Tibial artery (tissue), 4 donors: ENCODE measurements at regions not wholly inside any gene's neighbourhood (a gene's known extent, or its start where the extent isn't known, plus 50 kb on each side); places are given as distances from the start of the nearest gene placed in this dataset.

Experiments used
- DNase-seq, 2 donors: peaks; one replicate each; pipeline ENCODE4 v3.0.0-alpha.2; 2019
- H3K27ac ChIP-seq, 2 donors: fragments of 200-600 bp; sonication (generic) in 1 of 2; 1 replicate in 1 of 2; 2 replicates in 1 of 2; pipeline ENCODE4 v1.5.1; 2018 to 2019; ENCODE audit warnings: mild to moderate bottlenecking in 1 of 2
- H3K27me3 ChIP-seq, 2 donors: fragments of 200-600 bp; sonication (generic) in 1 of 2; one replicate each; pipeline versions ENCODE4 v1.5.1 to v1.6.0; 2016 to 2019
- H3K36me3 ChIP-seq, 3 donors: fragments of 200-600 bp; sonication (generic) in 2 of 3; one replicate each; pipeline ENCODE4 v1.5.1; 2016 to 2019; ENCODE audit warnings: mild to moderate bottlenecking in 2 of 3
- H3K4me1 ChIP-seq, 4 donors: fragments of 200-600 bp; sonication (generic) in 2 of 4; 1 replicate in 3 of 4; 2 replicates in 1 of 4; pipeline ENCODE4 v1.5.1; 2016 to 2019
- H3K4me3 ChIP-seq, 2 donors: fragments of 200-600 bp; sonication (generic) in 1 of 2; 1 replicate in 1 of 2; 2 replicates in 1 of 2; pipeline ENCODE4 v1.5.1; 2018 to 2019; ENCODE audit warnings: mild to moderate bottlenecking in 2 of 2
- H3K9me3 ChIP-seq, 3 donors: fragments of 200-600 bp; sonication (generic) in 1 of 3; one replicate each; pipeline ENCODE4 v1.5.1; 2016 to 2019
- intact Hi-C: fragments of 100-400 bp; cut with DNase I; formaldehyde crosslinking; loops from one replicate; pipeline ENCODE4 v1.15.0; 2023; ENCODE audit warnings: low total_unique reads
- TF ChIP-seq, protein P1 (sequence below), 2 experiments: fragments of 200-600 bp in 1 of 2; fragments of 450-650 bp in 1 of 2; IDR thresholded peaks; one replicate each; pipeline ENCODE4 v1.5.1; 2017 to 2019; ENCODE audit warnings: antibody characterized with exemption in 2 of 2, mild to moderate bottlenecking in 1 of 2, moderate library complexity in 1 of 2

DNA sequence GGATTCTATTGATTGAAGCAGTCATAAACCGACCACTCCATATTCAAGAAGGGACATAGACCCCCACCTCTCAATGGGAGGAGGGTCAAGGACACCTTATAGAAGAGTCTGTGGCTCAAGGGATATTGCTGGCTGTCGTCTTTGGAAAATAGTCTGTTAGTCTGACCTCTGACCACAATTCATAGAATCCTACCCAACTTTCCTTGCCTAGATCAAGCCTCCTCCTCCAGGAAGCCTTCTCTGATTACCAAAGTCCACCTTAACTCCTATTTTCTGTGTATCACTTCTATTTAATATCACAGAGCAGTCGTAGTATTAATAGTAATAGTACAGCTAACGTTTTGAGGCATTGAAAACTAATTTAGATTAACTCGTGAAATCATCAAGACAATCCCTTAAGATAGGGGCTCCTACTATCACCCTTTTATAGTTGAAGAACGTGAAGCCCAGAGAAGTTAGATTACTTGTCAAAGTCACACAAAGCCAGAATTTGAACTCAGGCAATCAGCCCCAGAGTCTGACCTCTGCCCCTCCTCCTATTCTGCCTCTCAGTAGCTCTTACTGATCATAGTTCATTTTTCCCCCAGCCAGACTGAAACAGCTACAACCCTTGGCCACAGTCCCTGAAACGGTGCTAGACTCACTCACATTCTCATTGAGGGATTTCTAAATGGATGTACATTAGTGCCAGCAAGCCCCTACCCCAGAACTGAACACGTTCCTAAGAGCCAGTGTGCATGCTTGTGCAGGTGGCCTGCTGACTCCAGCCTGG is 636.6 kb downstream of the MID1IP1 start:
- Histone ChIP-seq H3K27ac (no peak overlapping the region), H3K9me3 (peaks cover 0 to 14% (median 7%) of the 10 kb centered on the region in 3 donors), H3K4me3 (no peak overlapping the region), H3K27me3 (no peaks in the 10 kb centered on the region), H3K36me3 (no peaks in the 10 kb centered on the region), H3K4me1 (no peaks in the 10 kb centered on the region)
- DNase-seq = no peak
- intact Hi-C loops = no loop called here
- TF ChIP-seq, protein P1, sequence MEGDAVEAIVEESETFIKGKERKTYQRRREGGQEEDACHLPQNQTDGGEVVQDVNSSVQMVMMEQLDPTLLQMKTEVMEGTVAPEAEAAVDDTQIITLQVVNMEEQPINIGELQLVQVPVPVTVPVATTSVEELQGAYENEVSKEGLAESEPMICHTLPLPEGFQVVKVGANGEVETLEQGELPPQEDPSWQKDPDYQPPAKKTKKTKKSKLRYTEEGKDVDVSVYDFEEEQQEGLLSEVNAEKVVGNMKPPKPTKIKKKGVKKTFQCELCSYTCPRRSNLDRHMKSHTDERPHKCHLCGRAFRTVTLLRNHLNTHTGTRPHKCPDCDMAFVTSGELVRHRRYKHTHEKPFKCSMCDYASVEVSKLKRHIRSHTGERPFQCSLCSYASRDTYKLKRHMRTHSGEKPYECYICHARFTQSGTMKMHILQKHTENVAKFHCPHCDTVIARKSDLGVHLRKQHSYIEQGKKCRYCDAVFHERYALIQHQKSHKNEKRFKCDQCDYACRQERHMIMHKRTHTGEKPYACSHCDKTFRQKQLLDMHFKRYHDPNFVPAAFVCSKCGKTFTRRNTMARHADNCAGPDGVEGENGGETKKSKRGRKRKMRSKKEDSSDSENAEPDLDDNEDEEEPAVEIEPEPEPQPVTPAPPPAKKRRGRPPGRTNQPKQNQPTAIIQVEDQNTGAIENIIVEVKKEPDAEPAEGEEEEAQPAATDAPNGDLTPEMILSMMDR (IDR thresholded peaks at IDR 0.05) = no peak

DNA sequence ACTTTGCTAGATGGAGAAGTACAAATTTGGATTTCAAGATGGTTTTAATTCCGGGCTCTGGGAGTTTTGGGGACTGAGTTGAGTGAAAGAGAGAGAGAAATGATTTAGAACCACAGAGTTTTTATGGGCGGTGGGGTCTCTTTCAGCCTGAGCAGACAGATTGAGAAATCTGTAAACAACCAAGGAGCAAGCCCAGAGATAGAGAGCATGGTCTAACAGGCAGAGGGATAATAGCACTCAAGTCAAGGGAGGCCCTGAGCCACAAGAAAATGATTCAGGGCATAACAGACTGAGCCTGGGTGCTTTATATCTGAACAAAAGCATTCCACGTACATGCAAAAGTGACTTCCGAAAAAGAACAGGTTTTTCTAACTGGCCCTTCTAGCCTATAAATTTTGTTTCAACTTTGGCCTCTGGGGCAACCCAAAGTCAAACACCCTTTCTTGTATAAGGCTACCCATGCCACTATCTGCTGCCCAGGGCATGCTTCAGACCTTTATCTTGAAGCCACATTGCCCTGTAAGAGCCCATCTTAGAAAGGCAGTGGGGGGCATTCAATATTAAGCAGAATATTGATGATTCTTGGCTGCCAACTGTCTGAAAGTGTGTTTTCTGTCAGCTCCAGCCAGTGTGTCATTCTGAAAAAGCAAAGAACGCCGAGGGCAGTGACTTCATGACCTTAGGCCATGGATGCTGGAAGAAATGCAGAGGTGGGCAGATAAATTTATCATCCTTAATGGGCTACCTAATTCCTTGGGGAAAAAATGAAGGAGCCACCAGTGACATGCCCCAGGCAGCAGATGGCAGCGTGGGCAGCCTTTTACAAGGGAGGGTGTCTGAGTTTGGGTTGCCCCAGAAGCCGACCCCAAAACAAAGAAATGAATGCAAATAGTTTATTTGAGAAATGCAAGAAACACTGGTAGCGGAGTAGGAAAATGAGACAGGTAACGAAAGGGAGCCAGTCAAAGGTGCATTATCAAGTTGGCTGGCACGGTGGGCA is 637.6 kb downstream of the MID1IP1 start:
- H3K36me3 ChIP-seq = no peaks in the 10 kb centered on the region
- H3K4me1 ChIP-seq = no peaks in the 10 kb centered on the region
- TF ChIP-seq, protein P1 (IDR thresholded peaks at IDR 0.05) = no peak
- H3K4me3 ChIP-seq = no peak overlapping the region
- DNase-seq = no peak
- peaks cover 0 to 14% (median 7%) of the 10 kb centered on the region in 3 donors for H3K9me3 ChIP-seq
- H3K27ac ChIP-seq = no peak overlapping the region
- H3K27me3 ChIP-seq = no peaks in the 10 kb centered on the region
- intact Hi-C loops = no loop called here

DNA sequence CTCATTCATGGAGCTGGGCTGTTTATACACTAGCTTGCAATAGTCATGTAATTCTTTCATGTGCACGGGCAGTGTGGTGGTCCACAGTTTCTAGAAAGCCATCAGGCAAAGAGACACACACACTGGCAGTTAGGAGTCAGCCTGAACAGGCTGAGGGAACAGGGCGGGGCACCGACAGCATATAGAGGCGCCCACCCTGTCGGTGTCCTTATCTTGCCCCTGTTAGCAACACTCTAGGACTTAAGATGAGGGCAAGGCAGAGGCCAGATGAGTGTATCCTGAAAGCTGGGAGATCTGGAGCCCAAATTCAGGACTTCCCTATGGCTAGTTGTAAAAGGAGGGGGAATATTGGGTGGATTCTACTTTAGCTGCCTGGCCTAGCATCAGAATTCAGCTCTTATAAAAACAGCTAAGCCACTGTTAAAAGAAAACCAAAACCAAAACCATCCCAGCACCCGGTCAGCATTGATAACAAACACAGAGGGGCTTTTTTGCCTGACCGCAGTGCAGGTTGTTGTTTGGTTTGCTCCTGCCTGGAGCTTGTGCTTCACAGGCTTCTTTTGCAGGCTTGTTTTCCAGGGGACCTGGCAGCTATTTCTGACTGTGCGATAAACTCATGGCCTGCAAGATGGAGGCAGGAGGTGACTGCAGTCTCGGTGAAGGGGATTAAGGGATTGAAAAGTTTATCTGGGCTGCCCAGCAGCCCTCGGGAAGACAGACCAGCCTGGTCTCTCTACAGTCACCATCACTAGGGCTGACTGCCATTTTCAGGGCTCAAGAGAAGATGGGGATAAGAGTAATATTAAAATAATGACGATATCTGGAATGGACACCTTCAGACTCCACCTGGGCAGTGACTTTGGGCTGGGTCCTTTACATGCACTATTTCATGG is 638.9 kb downstream of the MID1IP1 start:
- intact Hi-C loops = no loop called here
- no peak for DNase-seq
- Histone ChIP-seq H3K27ac (no peak overlapping the region), H3K36me3 (no peaks in the 10 kb centered on the region), H3K27me3 (no peaks in the 10 kb centered on the region), H3K9me3 (peaks cover 0 to 14% (median 7%) of the 10 kb centered on the region in 3 donors), H3K4me3 (no peak overlapping the region), H3K4me1 (no peaks in the 10 kb centered on the region)
- TF ChIP-seq, protein P1 (IDR thresholded peaks at IDR 0.05) = no peak

DNA sequence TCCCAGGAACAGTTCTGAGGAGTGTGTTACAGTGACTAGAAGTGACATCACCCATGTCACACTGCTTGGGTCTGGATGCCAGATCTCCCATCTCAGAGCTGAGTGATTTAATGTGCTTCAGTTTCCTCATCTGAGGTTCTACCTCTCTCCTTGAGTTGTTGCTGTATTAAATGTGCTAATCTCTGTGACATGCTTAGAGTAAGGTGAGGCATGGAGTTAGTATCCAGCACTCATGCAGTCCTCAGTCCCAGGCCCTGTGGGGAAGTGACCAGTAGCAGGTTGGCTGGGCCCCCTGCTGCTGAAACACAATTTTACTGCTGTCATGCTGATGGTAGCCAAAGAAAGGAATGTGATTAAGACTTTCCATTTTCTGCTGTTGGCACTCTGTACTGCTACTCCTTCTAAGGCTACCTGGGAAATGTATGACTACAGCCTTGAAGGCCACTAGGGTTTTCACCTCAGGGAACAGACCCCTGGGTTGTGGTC is 639.6 kb downstream of the MID1IP1 start:
- intact Hi-C loops = no loop called here
- TF ChIP-seq, protein P1 (IDR thresholded peaks at IDR 0.05) = no peak
- no peaks in the 10 kb centered on the region for H3K4me1 ChIP-seq

DNA sequence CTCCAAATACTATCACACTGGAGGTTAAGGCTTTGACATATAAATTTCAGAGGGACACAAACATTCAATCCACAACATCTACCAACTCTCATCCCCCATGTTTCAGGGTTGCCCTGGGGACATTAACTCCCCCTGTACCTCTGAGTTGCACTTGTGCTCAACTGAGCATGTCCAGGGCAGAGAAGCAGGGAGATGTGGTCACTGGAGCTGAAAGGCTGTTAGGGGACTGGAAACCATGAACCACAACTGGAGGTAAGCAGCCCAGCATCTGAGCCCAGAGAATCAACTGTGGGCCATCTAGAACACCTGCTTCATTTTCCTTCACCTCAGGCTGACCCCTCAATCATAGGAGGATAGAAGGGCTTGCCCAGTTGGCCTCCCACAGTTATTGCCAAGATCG is 641.1 kb downstream of the MID1IP1 start:
- DNase-seq = no peak
- Histone ChIP-seq H3K27ac (no peak overlapping the region), H3K4me1 (no peaks in the 10 kb centered on the region), H3K36me3 (no peaks in the 10 kb centered on the region), H3K4me3 (no peak overlapping the region), H3K27me3 (no peaks in the 10 kb centered on the region), H3K9me3 (peaks cover 0 to 7% (median 2%) of the 10 kb centered on the region in 3 donors)
- intact Hi-C loops = no loop called here
- TF ChIP-seq, protein P1 (IDR thresholded peaks at IDR 0.05) = no peak

More for the DNA sequence above, 639.6 kb downstream of the MID1IP1 start:
- Histone ChIP-seq H3K27ac (no peak overlapping the region), H3K27me3 (no peaks in the 10 kb centered on the region), H3K36me3 (no peaks in the 10 kb centered on the region), H3K9me3 (peaks cover 0 to 14% (median 7%) of the 10 kb centered on the region in 3 donors), H3K4me3 (no peak overlapping the region)
- DNase-seq = no peak
